ENCODE measurements at regions not wholly inside any gene's neighbourhood (a gene's known extent, or its start where the extent isn't known, plus 50 kb on each side); places are given as distances from the start of the nearest gene placed in this dataset.

DNA sequence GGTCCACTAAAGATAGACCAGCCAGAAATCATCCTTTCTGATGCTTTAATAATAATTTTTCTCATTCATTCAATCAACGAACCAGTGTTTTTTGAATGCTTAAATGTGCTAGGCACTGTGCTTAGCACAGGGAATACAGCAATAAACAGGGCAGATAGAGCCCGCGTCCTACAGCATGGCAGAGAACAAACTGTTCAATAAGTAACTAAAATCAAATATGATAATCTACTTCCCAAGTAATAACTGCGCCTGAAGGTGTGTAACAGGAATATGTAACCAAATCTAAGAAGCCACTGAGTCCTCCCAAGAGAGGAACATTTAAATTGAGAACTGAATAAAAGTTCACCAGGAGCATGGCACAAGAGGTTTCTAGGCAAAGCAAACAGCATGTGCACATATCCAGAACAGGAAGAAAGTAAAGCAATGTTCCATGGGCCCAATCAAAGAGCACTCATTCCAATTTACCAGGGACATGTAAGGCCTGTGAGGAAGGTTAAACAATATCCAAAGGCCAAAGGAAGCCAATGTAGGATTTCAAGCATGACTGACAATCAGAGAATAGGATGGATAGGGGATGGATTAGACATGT, 311.0 kb upstream of the RARB start:
- no peak for DNase-seq

DNA sequence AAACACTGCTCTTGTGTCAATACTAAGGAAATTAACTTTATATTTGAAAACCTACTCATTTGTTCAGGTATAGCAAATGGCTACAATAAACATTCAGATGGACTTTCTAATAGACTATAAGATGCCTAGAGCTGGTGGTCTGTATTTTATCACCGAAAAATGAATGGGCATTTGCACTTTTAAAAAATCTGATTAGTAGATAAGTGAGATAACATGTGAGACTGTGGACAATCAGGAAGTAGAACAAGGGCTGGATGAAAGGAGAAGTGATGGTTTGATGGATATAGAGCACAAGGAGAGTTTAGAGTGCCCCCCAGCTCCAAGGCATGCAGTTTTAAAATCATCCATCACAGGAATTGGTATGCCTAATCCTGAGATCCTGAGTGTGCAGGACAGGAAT, 308.4 kb upstream of the RARB start:
- DNase-seq, result no peak

DNA sequence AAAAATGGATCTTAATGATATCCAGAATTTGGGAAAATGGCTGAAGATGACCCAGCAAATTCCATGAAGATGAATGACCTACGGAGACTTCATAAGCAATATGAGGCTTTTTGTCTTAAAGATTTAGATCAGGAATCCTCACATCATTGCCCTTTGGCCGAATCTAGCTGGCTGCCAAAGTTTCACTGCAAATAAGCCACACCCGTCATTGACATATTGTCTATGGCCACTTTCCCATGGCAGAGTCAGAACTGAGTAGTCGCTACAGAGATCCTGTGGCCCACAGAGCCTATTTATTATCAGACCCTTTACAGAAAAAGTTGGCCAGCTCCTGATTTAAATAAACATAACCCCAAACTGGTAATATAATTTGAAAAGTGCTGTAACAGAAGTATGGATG, 307.4 kb upstream of the RARB start:
- DNase-seq, result no peak

DNA sequence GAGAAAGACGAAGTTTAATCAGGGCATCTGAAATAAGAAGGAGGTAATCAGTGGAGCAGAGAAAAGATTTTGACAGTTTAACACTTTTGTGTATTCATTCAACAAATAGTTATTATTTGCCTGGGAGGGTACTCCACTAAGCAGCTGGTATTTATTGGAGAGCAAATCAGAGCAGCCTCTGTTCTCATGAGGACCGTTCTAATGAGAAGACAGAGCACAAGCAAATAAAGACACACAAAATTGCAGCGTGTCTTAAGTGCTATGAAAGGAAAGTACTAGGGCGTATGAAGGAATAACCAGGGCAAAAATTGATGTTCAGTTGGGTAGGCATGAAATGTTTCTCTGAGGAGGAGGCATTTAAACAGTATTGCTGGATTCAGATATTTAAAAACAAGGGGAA, 302.9 kb upstream of the RARB start:
- DNase-seq, result no peak

DNA sequence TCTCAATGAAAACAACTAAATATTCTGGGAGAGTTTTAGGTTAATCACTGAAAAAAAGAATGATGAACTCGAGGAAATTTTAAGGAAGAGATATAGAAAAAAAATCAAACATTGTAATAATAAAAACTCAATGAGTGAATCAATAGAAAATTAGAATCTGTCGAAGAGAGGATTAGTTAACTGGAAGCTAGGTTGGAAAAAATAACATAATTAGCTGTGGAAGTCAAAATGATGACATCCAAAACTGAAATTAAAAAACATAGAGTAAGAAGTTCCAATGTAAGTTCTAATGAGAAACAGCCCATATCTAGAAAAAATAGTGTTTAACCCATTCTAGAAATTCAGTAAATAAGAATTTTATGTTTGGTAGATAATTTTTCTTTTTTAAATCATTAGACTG, 299.3 kb upstream of the RARB start:
- DNase-seq, result no peak

DNA sequence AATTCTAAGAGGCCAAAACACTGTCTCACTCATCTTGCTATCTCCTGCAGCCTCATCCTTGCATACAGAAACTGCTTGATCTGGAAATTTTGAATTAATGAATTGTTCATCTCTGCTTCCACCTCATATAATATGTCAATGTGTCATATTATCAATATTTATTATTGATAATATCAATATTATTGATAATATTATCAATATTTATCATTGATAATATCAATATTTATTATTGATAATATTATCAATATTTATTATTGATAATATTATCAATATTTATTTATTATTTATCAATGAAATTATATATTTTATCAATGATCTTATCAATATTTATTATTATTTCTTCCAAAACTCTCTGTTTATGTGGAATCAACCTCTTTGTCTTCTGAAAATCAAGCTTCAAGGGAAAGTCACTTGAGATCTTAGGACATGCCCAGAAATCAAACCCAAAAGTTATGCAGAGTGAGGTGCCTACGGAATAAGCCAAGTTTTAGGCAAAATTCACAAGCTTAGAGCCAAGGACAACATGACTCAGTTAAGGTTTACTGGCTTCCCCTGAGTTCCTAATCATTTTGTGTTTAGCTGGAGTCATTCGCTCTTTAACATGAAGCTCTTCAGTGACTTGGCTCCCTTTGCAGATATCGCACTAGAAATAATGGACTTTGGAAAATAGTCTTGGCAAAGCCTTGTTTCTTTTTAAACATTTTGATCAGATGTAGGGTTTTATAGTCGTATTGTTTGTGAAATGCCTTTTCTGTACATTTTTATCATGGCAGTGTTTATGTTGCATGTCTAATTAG, 297.1 kb upstream of the RARB start:
- no peak for DNase-seq

DNA sequence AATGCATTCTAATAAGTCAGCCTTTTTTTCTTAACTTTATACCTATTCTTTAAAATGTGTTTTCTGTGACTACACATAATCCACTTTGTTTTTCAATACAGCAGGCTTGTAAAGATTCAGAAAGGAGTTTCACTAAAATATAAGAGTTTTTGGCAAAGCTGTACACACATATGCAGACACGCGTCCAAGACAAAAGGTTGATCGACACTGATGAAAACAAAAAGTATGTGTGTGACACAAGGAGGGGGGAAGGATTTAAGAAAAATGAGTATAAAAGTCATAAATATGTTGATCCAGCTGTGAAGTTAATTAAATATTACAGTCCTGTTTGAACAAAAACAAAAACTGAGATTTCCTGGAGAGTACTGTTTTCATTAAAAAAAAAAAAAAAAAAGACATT, 294.5 kb upstream of the RARB start:
- no peak for DNase-seq

DNA sequence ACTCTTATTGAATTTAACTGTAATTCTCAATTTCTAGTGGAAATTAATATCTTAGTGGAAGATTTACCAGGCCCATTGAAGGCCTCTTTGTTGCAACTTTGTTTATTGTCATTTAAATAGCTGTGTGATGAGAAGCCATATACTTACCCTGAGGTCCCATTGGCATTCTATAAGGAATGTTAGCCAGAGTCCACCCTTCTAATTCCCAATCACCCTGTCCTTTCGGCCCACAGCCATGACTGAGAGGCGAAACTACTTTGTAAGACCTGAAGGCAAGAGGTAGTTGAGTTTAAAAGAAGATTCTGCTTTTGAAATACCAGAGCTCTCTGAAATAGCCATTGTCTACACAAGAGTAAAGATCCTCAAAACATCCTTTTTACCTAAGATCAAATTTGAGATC, 290.5 kb upstream of the RARB start:
- DNase-seq, result no peak

DNA sequence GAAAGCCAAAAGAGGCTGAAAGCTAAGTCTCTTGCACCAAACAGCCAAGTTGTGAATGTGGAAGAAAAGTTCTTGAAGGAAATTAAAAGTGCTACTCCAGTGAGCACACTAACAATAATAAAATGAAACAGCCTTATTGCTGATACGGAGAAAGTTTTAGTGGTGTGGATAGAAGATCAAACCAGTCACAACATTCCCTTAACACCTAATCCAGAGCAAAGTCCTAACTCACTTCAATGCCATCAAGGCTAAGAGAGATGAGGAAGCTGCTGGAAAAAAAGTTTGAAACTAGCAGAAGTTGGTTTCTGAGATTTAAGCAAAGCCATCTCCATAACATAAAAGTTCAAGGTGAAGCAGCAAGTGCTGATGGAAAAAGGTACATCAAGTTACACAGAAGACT, 288.8 kb upstream of the RARB start:
- DNase-seq, result no peak

DNA sequence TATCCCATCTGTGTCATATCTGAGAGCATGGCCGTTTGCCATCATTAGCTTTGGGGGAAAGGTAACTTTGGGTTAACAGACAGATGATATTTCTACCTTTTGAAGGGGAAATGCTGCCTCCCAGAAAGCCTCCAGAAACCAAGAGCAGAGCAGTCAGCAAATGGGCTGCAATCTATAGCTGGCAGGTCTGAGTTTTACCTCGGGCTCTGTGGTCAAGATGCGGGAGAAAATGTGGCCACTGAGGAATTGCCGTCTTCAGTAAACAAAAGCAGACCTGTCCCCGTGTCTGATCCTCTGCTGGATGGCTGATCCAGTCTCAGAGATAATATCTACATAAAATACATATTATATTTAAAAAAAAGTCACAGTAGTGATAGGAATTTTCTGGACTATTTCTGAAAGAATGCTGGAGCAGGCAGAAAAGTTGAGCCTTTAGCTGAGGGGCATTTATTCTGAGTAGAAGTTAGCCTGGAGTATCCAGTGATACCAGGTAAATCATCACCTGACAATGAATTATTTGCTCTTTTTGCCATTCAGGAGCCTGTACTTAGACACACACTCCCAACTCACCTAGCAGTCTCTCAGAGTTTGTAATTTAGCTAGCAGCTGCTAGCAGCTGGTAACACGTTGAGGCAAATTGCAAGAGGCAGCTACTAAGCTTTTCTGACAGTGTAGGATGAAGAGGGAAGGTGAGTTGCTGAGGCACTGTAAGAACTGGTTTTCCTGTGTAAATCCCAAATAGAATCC, 285.3 kb upstream of the RARB start:
- DNase-seq, result no peak

DNA sequence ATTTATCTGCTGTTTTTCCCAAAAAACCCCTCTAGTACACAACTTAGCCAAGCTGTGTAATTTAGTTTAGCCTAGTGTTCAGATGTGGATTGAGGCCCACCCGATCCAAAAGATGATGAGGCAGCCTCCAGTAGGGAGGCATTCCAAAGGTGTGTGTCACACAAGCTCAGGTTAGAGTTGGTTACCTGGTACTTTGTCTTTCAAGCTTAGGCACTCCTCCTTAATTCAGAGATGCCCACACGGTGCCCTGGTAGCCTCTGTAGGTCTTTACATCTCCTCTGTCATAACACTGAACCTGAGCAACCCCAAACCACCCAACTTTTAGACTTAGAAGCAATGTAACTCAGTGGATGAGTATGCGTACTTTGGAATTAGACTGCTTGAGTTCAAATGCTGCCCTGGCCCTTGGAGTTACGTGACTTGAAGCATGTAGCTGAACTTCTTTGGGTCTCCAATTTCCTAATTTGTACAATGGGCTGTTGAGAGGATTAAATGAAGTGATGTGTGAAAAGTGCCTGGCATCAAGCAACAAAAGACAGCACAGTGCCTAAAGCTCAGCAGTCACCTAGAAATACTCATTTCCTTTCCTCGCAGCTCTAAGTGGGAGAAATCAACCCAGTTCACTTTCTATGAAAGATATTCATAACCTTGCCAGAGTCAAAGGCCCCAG, 284.6 kb upstream of the RARB start:
- no peak for DNase-seq

DNA sequence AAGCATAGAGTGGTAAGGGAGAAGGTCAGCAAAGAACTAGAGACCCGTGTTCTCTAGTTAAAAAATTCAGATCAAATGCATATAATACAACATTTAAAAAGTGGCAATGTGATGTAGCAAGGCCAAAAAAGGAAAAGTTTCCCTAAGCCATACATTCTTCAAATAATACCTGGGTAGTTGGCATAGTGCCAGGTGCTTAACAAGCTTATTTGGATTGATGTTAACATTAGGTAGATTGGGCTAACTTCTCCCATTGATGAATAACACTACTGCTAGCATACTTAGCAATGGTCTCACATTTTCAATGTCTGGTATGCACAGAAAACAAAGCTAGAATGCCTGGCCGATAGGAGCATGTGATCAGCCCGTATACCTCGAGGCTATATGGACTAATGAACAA, 283.6 kb upstream of the RARB start:
- no peak for DNase-seq

DNA sequence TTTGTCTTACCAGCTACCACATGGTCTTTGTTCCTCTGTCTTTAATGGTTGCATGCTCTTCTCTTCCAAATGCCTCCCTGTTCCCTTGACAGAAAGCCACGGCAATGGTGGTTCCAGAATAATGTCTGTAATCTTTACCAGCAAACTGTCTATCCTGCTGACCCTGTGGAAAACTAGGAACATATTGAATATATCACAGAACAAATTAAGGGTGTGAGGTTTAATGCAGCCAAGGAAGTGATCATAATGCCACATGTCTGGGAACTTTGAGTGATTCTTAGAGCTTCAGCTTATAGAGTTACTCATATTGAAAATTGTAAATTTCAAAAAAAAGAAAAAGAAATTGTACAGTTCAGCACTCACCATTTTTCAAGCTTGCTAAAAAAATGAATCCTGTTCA, 282.9 kb upstream of the RARB start:
- no peak for DNase-seq

DNA sequence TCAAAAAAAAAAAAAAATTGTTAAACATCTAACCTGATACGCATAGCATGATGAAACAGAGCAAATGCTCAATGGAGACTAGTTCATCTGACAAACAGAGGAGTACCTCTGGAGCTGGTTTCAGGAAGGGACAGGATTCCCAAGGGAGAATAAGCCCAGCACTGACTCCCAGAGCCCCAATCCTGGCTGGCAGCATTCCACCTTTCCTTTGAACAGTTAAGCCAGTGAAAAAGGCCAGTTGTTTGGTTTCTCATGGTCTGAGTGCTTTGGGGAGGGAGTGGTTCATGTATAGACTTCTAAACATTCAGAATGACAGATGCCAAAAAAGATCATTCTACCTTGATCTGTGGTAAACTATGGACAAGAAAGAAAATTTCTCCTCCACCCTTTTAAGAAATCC, 277.9 kb upstream of the RARB start:
- no peak for DNase-seq

DNA sequence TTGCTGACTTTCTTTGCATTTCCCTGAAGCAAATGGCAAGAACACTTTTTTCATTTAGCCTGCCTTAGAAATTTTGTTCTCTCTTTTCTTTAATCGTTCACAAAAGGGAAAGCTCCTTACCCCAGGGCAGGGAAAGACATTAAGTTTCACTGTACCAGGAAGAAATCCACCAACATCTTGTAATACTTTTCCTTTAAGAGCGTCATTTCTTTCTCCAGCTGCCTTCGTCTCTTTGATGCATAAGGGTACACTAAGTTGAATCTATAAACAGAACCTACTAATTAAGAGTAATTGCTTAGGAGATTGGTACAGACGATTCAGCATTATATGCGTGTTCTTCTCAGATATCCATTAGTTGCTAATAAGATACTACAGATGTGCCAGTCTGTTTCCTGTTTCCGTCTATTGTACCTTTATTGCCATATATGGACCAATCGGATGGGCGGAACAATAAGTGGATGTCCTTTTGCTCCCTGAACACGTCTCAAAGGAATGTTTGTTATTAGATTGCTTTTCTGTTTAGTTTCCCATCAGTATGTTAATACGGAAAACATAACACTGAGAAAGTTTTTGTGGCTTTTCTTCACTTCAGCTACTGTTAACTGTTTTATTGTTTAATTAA, 276.7 kb upstream of the RARB start:
- DNase-seq, result no peak

DNA sequence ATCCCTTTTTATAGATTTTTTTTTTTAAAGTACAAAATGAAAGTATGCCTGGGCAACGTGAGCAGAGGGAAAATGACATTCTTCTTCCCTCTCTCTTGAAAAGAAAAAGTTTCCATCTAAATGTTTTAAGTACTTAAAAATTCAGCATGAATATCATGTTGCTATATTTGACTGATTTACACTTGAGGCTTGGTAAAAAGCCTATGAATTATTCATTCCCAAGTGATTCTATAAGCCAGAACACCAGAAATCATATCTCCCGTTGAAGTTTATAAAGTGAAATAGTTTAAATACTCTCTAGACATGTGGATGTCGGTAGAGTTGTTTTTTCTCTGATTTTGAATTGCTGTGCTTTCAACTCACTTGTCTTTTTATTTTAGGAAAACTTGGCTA, 276.2 kb upstream of the RARB start:
- DNase-seq, result no peak

DNA sequence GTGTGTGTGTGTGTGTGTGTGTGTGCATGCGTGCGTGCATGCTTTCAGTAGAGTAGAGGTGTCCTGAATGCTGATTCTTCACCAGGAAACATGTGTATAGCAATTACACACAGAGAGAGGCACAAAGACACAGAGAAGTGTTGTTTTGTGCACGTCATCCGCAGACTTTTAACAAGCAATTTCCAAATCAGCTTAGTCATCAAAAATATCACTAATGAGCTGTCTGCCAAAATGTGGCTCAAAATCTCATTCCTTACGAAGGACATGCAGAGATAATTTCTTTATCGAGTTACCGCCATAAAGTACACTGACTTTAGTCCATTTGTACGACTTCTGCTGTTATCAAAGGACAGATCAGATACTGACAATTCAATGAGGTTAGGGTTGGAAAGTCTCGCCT, 274.9 kb upstream of the RARB start:
- DNase-seq, result no peak

DNA sequence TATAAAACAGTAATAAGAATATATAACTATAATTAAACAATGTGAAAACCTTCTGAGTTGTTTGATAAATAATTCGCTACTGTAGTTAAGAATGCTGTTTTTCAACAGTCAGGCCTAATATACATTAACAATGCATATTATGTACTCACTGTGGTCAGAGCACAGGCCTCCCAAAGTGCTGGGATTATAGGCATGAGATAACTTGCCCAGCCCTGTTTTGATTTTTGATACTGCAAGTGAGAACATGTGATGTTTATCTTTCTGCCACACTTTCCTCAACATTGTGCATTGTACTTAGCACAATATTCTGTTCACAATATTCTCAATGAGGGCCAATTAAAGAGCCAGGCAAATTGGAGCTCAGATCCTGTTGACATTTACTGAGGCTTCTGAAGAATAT, 274.5 kb upstream of the RARB start:
- no peak for DNase-seq

DNA sequence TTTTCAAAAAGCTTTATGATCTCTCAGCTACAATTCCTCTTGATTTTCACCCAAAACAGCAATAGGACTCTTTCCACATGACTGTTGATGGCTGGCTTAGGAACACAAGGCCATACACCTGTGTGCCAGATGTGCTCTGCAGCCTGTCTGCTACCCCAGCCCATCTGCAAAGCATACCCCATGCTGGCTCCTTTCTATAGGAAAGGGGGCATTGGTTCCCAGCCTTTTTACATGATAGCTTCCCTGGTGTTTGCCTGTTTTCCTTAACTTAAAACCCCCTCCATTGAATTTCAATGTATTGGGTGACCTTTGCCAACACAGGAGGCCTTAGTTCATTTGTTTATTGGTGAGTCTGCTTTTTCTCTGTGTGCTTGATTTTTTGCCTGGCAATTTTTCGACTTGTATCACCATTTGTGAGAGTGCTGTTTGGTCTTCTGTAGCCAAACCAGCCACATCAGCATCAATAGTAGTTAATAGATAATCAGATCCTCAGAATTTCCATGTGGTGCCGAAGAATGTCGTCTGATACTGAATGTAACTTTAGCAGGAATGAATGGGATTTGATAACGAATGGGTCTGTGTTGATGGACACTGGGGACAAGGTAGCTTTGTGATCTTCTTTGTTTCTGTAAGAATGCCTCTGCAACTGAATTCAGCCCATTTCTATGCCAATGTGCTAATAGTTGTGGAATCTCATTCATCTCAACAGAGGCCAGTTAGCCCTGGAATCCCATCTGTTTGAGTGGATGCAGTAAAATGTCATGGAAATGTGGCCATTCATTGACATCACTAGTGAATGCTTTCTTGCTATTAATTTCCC, 272.2 kb upstream of the RARB start:
- DNase-seq, result no peak

DNA sequence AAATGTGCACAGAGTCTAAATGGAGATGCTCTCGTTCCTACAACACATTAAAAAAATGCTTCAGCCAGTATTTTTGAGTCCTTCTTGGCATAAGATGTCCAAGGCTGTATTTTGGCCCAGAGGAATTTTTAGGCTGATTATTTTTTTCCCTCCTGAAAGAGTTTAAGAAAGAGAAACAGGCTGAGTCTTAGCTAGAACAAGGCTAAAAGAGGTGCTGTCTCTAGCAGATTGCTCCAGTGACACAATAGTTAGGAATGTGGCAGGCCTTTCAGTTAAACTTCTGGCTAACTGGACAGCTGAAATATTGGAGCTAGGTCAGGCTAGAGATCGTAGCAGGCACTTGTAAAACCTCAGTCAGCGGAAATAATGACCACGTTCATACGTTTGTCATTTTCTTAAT, 271.4 kb upstream of the RARB start:
- no peak for DNase-seq

DNA sequence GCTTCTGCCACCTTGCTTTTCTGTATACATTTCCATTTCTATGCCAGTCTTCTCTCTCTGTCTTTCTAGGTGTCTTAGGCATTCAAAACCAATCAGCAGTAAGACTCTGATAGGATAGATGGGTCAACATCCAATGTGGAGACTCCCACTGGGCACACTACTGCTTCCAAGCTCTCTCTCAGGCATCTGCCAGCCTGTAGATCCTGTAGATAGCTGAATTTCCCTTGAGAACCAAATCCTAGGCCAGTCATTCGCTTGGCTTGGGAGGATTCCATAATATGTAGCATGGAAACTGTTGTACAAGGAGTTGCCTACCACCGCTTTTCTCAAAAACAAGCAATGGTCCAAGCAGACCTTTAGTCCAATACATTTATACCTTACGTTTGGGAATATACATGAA, 262.8 kb upstream of the RARB start:
- DNase-seq, result no peak

DNA sequence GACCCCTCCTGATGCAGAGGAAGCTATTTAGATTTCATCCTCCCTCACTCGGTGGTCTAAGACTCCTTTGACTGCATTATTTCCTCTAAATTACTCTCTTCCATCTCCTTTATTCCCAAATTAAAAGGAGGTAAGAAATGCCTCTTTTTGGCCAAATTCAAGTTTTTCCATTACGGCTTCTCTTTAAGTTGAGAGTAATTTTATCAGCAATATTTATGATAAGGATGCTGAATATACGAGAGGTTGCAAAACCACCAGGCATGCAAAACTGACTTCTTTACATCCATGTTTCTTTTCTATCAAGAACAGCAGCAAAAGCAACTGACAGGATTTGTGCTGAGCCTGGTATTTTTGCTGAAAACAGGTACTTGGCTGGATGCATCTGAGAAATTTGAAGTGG, 262.0 kb upstream of the RARB start:
- DNase-seq, result no peak

DNA sequence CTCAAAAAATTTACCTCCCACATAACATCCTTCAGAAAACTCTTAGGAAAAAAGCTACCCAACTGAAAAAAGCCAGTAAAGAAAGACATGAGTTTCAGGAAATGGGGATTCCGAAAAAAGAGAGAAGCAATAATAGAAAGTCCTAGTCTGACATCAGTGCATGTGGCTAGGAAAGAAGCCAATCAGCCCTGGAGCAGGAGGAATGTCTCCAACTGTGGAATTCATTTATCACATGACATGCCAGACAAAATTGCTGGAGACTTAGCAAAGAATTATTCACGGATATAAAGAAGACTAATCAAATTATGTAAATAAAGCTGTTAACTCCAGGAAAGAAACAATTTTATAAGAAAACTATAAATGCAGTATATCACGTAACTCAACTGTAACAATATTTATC, 258.9 kb upstream of the RARB start:
- DNase-seq, result no peak

Measured in hematopoietic multipotent progenitor cell treated with erythropoietin and hydrocortisone succinate and interleukin-3 and kit ligand, for 8 days (in vitro differentiated cells).